ENCODE measurements at regions not wholly inside any gene's neighbourhood (a gene's known extent, or its start where the extent isn't known, plus 50 kb on each side); places are given as distances from the start of the nearest gene placed in this dataset.

GRCh38 chr4:96193061-96193460 lies 353.2 kb downstream of the PDHA2 start:
- TF ChIP-seq CTCF (conservative IDR thresholded peaks at IDR 0.05; ENCODE audit: low read depth, low read length) (no peak), EZH2 (IDR thresholded peaks at IDR 0.05; ENCODE audit: borderline replicate concordance, low read depth, low read length, poor library complexity, severe bottlenecking) (no peak)

All from A673 (cell line).